BLaER1 treated with 17β-estradiol and CSF1 and Interleukin-3, amounts not matched to agents 10 nM and 100 nM (cell line): ENCODE measurements at regions not wholly inside any gene's neighbourhood (a gene's known extent, or its start where the extent isn't known, plus 50 kb on each side); places are given as distances from the start of the nearest gene placed in this dataset.

Experiments
- H3K27ac ChIP-seq, 11 experiments: shearing (Covaris generic); formaldehyde crosslinking; 2 replicates each; pipeline ENCODE4 v1.8.1; 2022
- H3K27me3 ChIP-seq, 11 experiments: shearing (Covaris generic); formaldehyde crosslinking; 2 replicates each; pipeline ENCODE4 v1.8.1; 2022
- H3K36me3 ChIP-seq, 11 experiments: shearing (Covaris generic); formaldehyde crosslinking; 2 replicates each; pipeline ENCODE4 v1.8.1; 2022
- H3K4me1 ChIP-seq, 10 experiments: shearing (Covaris generic); formaldehyde crosslinking; 2 replicates each; pipeline ENCODE4 v1.8.1; 2022
- H3K4me2 ChIP-seq, 11 experiments: shearing (Covaris generic); formaldehyde crosslinking; 2 replicates each; pipeline ENCODE4 v1.8.1; 2022
- H3K4me3 ChIP-seq, 10 experiments: shearing (Covaris generic); formaldehyde crosslinking; 2 replicates each; pipeline ENCODE4 v1.8.1; 2022
- H3K9ac ChIP-seq, 11 experiments: shearing (Covaris generic); formaldehyde crosslinking; 2 replicates each; pipeline ENCODE4 v1.8.1; 2022
- H3K9me3 ChIP-seq, 11 experiments: shearing (Covaris generic); formaldehyde crosslinking; replicated peaks in 1 of 11; 2 replicates each; pipeline ENCODE4 v1.8.1; 2022
- H4K20me1 ChIP-seq, 11 experiments: shearing (Covaris generic); formaldehyde crosslinking; 2 replicates each; pipeline ENCODE4 v1.8.1; 2022
- Cebpa-rat ChIP-seq, 11 experiments: shearing (Covaris generic); IDR thresholded peaks; 2 replicates each; pipeline ENCODE4 v1.8.1; 2022

GRCh38 chr6:143621876-143622605, 55.7 kb upstream of the PHACTR2 start:
- no peak for TF ChIP-seq Cebpa-rat (IDR thresholded peaks at IDR 0.05)
- Histone ChIP-seq H3K9ac (no peak overlapping the region), H4K20me1 (no peaks in the 10 kb centered on the region; a peak in 2 of 22 replicates), H3K4me2 (no peak overlapping the region), H3K36me3 (no peaks in the 10 kb centered on the region), H3K27ac (no peak overlapping the region), H3K27me3 (no peaks in the 10 kb centered on the region), H3K9me3 (no peaks in the 10 kb centered on the region), H3K4me1 (peaks cover 0 to 22% (median 0%) of the 10 kb centered on the region in 10 experiments; a peak in 5 of 20 replicates), H3K4me3 (no peak overlapping the region)

- H4K20me1 ChIP-seq, result no peaks in the 10 kb centered on the region; a peak in 2 of 22 replicates
- no peaks in the 10 kb centered on the region; a peak in 1 of 22 replicates for H3K36me3 ChIP-seq
- H3K4me1 ChIP-seq, result peaks cover 0 to 22% (median 0%) of the 10 kb centered on the region in 10 experiments; a peak in 5 of 20 replicates
- no peaks in the 10 kb centered on the region for H3K9me3 ChIP-seq
- H3K9ac ChIP-seq, result no peak overlapping the region
- H3K27ac ChIP-seq, result no peak overlapping the region
- TF ChIP-seq Cebpa-rat (IDR thresholded peaks at IDR 0.05), result no peak
- no peaks in the 10 kb centered on the region for H3K27me3 ChIP-seq
- H3K4me2 ChIP-seq, result peak overlapping the region in 2 of 11 experiments; percentile 61 to 75; a peak in 3 of 22 replicates
- no peak overlapping the region for H3K4me3 ChIP-seq
Observed at GRCh38 chr6:143621159-143621873, 56.4 kb upstream of the PHACTR2 start.

GRCh38 chr6:143620447-143620846, 57.3 kb upstream of the PHACTR2 start:
- peaks cover 0 to 22% (median 0%) of the 10 kb centered on the region in 10 experiments; a peak in 5 of 20 replicates for H3K4me1 ChIP-seq
- no peaks in the 10 kb centered on the region; a peak in 2 of 22 replicates for H4K20me1 ChIP-seq
- H3K9me3 ChIP-seq, result no peaks in the 10 kb centered on the region
- no peaks in the 10 kb centered on the region for H3K27me3 ChIP-seq
- H3K4me2 ChIP-seq, result peak overlapping the region in 2 of 11 experiments; percentile 61 to 75; a peak in 5 of 22 replicates
- no peak for TF ChIP-seq Cebpa-rat (IDR thresholded peaks at IDR 0.05)
- H3K27ac ChIP-seq, result peak overlapping the region in 1 of 11 experiments; percentile 14; a peak in 1 of 22 replicates
- H3K9ac ChIP-seq, result 0 out of 22 replicates have a peak overlapping the region, but pooled peaks of 1 of the 11 experiments have one; percentile 41
- no peak overlapping the region for H3K4me3 ChIP-seq
- H3K36me3 ChIP-seq, result no peaks in the 10 kb centered on the region; a peak in 1 of 22 replicates

GRCh38 chr6:143619824-143620401, 57.9 kb upstream of the PHACTR2 start:
- Histone ChIP-seq H3K36me3 (no peaks in the 10 kb centered on the region; a peak in 1 of 22 replicates), H3K4me1 (peaks cover 0 to 22% (median 0%) of the 10 kb centered on the region in 10 experiments; a peak in 5 of 20 replicates), H3K27ac (peak overlapping the region in 1 of 11 experiments; percentile 14; a peak in 1 of 22 replicates), H3K9ac (0 out of 22 replicates have a peak overlapping the region, but pooled peaks of 1 of the 11 experiments have one; percentile 41), H4K20me1 (no peaks in the 10 kb centered on the region; a peak in 2 of 22 replicates), H3K4me2 (peak overlapping the region in 2 of 11 experiments; percentile 61 to 75; a peak in 5 of 22 replicates), H3K27me3 (no peaks in the 10 kb centered on the region), H3K4me3 (no peak overlapping the region), H3K9me3 (no peaks in the 10 kb centered on the region)
- TF ChIP-seq Cebpa-rat (IDR thresholded peaks at IDR 0.05), result no peak

- Histone ChIP-seq H3K4me2 (no peak overlapping the region), H3K9me3 (peaks cover 0 to 4% (median 0%) of the 10 kb centered on the region in 11 experiments; a peak in 3 of 22 replicates), H3K4me1 (peaks cover 13 to 41% (median 18%) of the 10 kb centered on the region in 10 experiments), H3K27ac (no peak overlapping the region), H4K20me1 (no peaks in the 10 kb centered on the region), H3K27me3 (no peaks in the 10 kb centered on the region), H3K9ac (no peak overlapping the region), H3K36me3 (no peaks in the 10 kb centered on the region; a peak in 1 of 22 replicates), H3K4me3 (no peak overlapping the region)
- TF ChIP-seq Cebpa-rat (IDR thresholded peaks at IDR 0.05), result no peak
Observed at GRCh38 chr6:143616741-143617140, 61.0 kb upstream of the PHACTR2 start.

GRCh38 chr6:143615785-143616184, 62.0 kb upstream of the PHACTR2 start:
- no peak overlapping the region for H3K4me2 ChIP-seq
- H3K9ac ChIP-seq, result no peak overlapping the region
- no peak overlapping the region for H3K27ac ChIP-seq
- TF ChIP-seq Cebpa-rat (IDR thresholded peaks at IDR 0.05), result no peak
- H4K20me1 ChIP-seq, result no peaks in the 10 kb centered on the region
- no peaks in the 10 kb centered on the region; a peak in 1 of 22 replicates for H3K36me3 ChIP-seq
- no peak overlapping the region for H3K4me3 ChIP-seq
- no peaks in the 10 kb centered on the region for H3K27me3 ChIP-seq
- H3K4me1 ChIP-seq, result peaks cover 13 to 36% (median 21%) of the 10 kb centered on the region in 10 experiments
- peaks cover 0 to 4% (median 0%) of the 10 kb centered on the region in 11 experiments; a peak in 3 of 22 replicates for H3K9me3 ChIP-seq

- Histone ChIP-seq H3K9me3 (peaks cover 0 to 4% (median 0%) of the 10 kb centered on the region in 11 experiments; a peak in 3 of 22 replicates), H3K4me1 (peaks cover 13 to 24% (median 19%) of the 10 kb centered on the region in 10 experiments), H3K4me3 (no peak overlapping the region), H3K36me3 (no peaks in the 10 kb centered on the region; a peak in 1 of 22 replicates), H4K20me1 (no peaks in the 10 kb centered on the region), H3K4me2 (peak overlapping the region; percentile 48 to 83 (median 72)), H3K27me3 (no peaks in the 10 kb centered on the region), H3K9ac (no peak overlapping the region), H3K27ac (0 out of 22 replicates have a peak overlapping the region, but pooled peaks of 1 of the 11 experiments have one; percentile 15)
- no peak for TF ChIP-seq Cebpa-rat (IDR thresholded peaks at IDR 0.05)
Observed at GRCh38 chr6:143614235-143614634, 63.5 kb upstream of the PHACTR2 start.

- Histone ChIP-seq H3K4me2 (peak overlapping the region; percentile 48 to 83 (median 72)), H3K27ac (0 out of 22 replicates have a peak overlapping the region, but pooled peaks of 1 of the 11 experiments have one; percentile 15), H3K9me3 (peaks cover 0 to 4% (median 0%) of the 10 kb centered on the region in 11 experiments; a peak in 3 of 22 replicates), H3K27me3 (no peaks in the 10 kb centered on the region), H3K36me3 (no peaks in the 10 kb centered on the region; a peak in 1 of 22 replicates), H3K9ac (no peak overlapping the region), H3K4me1 (peaks cover 13 to 24% (median 19%) of the 10 kb centered on the region in 10 experiments), H4K20me1 (no peaks in the 10 kb centered on the region), H3K4me3 (no peak overlapping the region)
- no peak for TF ChIP-seq Cebpa-rat (IDR thresholded peaks at IDR 0.05)
Observed at GRCh38 chr6:143613749-143614148, 64.0 kb upstream of the PHACTR2 start.
